ENCODE measurements at regions not wholly inside any gene's neighbourhood (a gene's known extent, or its start where the extent isn't known, plus 50 kb on each side); places are given as distances from the start of the nearest gene placed in this dataset.

- TF ChIP-seq POLR2A (IDR thresholded peaks at IDR 0.05; ENCODE audit: extremely low read depth, insufficient read length), result no peak
- TF ChIP-seq, protein P1, sequence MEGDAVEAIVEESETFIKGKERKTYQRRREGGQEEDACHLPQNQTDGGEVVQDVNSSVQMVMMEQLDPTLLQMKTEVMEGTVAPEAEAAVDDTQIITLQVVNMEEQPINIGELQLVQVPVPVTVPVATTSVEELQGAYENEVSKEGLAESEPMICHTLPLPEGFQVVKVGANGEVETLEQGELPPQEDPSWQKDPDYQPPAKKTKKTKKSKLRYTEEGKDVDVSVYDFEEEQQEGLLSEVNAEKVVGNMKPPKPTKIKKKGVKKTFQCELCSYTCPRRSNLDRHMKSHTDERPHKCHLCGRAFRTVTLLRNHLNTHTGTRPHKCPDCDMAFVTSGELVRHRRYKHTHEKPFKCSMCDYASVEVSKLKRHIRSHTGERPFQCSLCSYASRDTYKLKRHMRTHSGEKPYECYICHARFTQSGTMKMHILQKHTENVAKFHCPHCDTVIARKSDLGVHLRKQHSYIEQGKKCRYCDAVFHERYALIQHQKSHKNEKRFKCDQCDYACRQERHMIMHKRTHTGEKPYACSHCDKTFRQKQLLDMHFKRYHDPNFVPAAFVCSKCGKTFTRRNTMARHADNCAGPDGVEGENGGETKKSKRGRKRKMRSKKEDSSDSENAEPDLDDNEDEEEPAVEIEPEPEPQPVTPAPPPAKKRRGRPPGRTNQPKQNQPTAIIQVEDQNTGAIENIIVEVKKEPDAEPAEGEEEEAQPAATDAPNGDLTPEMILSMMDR (IDR thresholded peaks at IDR 0.05; ENCODE audit: low read depth, low read length), result no peak
- no peak for TF ChIP-seq MAX (IDR thresholded peaks at IDR 0.05; ENCODE audit: low read depth, low read length)
Measured at GRCh38 chr2:173749315-173749714, 215.9 kb downstream of the SP3 start.

Data from NB4 (cell line).